Lung (tissue), 11 donors: ENCODE measurements at regions not wholly inside any gene's neighbourhood (a gene's known extent, or its start where the extent isn't known, plus 50 kb on each side); places are given as distances from the start of the nearest gene placed in this dataset.

Experiments
- ATAC-seq: fragments of 200-7000 bp; cut with Tn5 transposase; one replicate; pipeline ENCODE4 v1.9.1; 2020; ENCODE audit warnings: moderate number of reproducible peaks; ENCODE audit not compliant: insufficient read depth, low FRiP score
- DNase-seq, 3 donors: peaks; one replicate each; pipeline ENCODE4 v3.0.0-alpha.2; 2013 to 2017
- H3K27ac ChIP-seq, 2 donors: one replicate each; pipeline ENCODE4 v1.5.1; 2013; ENCODE audit warnings: mild to moderate bottlenecking in 2 of 2, moderate library complexity in 2 of 2, control low read depth in 1 of 2, inconsistent platforms in 1 of 2, low read depth in 1 of 2, low read length in 1 of 2
- H3K27me3 ChIP-seq, 3 donors: one replicate each; pipeline ENCODE4 v1.5.1; 2013; ENCODE audit warnings: low read length in 2 of 3; ENCODE audit not compliant: control insufficient read depth in 3 of 3, insufficient read depth in 3 of 3
- H3K36me3 ChIP-seq, 4 donors: one replicate each; pipeline ENCODE4 v1.5.1; 2013; ENCODE audit warnings: low read length in 4 of 4, mild to moderate bottlenecking in 1 of 4, moderate library complexity in 1 of 4; ENCODE audit not compliant: control insufficient read depth in 4 of 4, insufficient read depth in 4 of 4
- H3K4me1 ChIP-seq, 5 donors: one replicate each; pipeline ENCODE4 v1.5.1; 2013; ENCODE audit warnings: low read length in 5 of 5, mild to moderate bottlenecking in 2 of 5, moderate library complexity in 1 of 5; ENCODE audit not compliant: control insufficient read depth in 5 of 5, insufficient read depth in 5 of 5
- H3K4me3 ChIP-seq: one replicate; pipeline ENCODE4 v1.5.1; 2013; ENCODE audit warnings: mild to moderate bottlenecking, control low read depth, moderate library complexity
- H3K9ac ChIP-seq, 2 donors: one replicate each; pipeline ENCODE4 v1.5.1; 2013; ENCODE audit warnings: low read length in 2 of 2, control low read depth in 1 of 2; ENCODE audit not compliant: insufficient read depth in 1 of 2
- H3K9me3 ChIP-seq, 4 donors: one replicate each; pipeline ENCODE4 v1.5.1; 2013; ENCODE audit warnings: low read length in 3 of 4, mild to moderate bottlenecking in 1 of 4, moderate library complexity in 1 of 4; ENCODE audit not compliant: control insufficient read depth in 4 of 4, insufficient read depth in 3 of 4
- WGBS, 2 donors: extraction: QIAGEN DNeasy Blood & Tissue Kit; methylation state at CpG; one replicate each; pipeline ENCODE4 v1.1.7; 2013; 5-methylcytosine and 5-hydroxymethylcytosine counted together
- TF ChIP-seq, protein P1 (sequence below): IDR thresholded peaks from 2 replicates; pipeline ENCODE4 v1.5.1; 2012; ENCODE audit warnings: mild to moderate bottlenecking; ENCODE audit errors: control extremely low read depth, extremely low read depth
- donor health status: control.
- donor health status: control.
- donor health status: Bipolar disorder and iron deficiency.
- donor health status: healthy.
- donor health status: DM: yes; HTN: yes; CAD: no.

DNA sequence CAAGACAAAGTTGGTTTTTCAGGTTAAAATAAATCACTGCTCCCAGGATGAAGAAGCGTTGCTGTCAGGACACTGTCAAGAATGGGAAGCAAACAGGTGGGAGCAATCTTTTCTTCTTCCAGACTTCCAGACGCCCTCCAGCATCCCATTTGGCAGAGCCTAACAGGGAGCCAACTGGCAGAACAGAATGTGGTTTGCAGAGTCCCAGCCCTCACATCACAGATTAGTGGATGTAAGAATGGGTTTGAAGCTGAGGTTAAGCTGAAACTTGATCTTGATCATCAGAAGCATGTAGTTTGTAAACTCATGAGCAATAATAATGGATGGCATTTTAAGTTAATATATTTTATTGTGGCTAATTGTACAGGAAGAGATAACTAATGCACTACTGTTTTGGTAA is 636.4 kb downstream of the SLC6A15 start:
- TF ChIP-seq, protein P1, sequence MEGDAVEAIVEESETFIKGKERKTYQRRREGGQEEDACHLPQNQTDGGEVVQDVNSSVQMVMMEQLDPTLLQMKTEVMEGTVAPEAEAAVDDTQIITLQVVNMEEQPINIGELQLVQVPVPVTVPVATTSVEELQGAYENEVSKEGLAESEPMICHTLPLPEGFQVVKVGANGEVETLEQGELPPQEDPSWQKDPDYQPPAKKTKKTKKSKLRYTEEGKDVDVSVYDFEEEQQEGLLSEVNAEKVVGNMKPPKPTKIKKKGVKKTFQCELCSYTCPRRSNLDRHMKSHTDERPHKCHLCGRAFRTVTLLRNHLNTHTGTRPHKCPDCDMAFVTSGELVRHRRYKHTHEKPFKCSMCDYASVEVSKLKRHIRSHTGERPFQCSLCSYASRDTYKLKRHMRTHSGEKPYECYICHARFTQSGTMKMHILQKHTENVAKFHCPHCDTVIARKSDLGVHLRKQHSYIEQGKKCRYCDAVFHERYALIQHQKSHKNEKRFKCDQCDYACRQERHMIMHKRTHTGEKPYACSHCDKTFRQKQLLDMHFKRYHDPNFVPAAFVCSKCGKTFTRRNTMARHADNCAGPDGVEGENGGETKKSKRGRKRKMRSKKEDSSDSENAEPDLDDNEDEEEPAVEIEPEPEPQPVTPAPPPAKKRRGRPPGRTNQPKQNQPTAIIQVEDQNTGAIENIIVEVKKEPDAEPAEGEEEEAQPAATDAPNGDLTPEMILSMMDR = no peak
- no peaks in the 10 kb centered on the region for H3K36me3 ChIP-seq
- no peaks in the 10 kb centered on the region for H3K27me3 ChIP-seq
- H3K4me3 ChIP-seq = no peak overlapping the region
- no peak overlapping the region for H3K9ac ChIP-seq
- no peak overlapping the region for H3K27ac ChIP-seq
- H3K4me1 ChIP-seq = no peaks in the 10 kb centered on the region
- H3K9me3 ChIP-seq = peaks cover 0 to 7% (median 0%) of the 10 kb centered on the region in 4 donors
- WGBS, 2 donors = 47 to 52% methylated on average over 2 of the region's 2 CpGs
- ATAC-seq (no peak), DNase-seq (no peak)

DNA sequence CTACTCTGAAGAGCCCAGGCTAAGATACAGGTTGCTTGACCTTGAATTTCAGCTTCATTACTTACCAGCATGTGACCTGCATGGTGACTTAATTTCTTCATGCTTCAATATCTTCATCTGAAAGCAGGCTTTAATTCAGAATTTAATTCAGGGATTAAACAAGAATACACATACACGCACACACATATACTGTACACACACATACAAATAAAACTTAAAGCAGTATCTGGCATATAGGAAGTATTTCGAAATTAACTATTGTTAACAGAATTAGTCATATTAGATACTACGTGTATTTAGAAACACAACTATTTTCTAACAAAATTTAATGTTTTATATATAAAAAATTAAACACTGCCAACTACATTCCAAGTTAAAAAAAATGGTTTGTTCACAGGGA is 640.3 kb downstream of the SLC6A15 start:
- no peak for DNase-seq
- 85% methylated on average over 3 of the region's 3 CpGs for WGBS, 2 donors
- no peaks in the 10 kb centered on the region for H3K27me3 ChIP-seq
- no peak overlapping the region for H3K9ac ChIP-seq
- no peak overlapping the region for H3K27ac ChIP-seq
- no peaks in the 10 kb centered on the region for H3K36me3 ChIP-seq
- no peak for ATAC-seq
- TF ChIP-seq, protein P1 = no peak
- H3K4me3 ChIP-seq = no peak overlapping the region
- H3K4me1 ChIP-seq = no peaks in the 10 kb centered on the region
- no peaks in the 10 kb centered on the region for H3K9me3 ChIP-seq

DNA sequence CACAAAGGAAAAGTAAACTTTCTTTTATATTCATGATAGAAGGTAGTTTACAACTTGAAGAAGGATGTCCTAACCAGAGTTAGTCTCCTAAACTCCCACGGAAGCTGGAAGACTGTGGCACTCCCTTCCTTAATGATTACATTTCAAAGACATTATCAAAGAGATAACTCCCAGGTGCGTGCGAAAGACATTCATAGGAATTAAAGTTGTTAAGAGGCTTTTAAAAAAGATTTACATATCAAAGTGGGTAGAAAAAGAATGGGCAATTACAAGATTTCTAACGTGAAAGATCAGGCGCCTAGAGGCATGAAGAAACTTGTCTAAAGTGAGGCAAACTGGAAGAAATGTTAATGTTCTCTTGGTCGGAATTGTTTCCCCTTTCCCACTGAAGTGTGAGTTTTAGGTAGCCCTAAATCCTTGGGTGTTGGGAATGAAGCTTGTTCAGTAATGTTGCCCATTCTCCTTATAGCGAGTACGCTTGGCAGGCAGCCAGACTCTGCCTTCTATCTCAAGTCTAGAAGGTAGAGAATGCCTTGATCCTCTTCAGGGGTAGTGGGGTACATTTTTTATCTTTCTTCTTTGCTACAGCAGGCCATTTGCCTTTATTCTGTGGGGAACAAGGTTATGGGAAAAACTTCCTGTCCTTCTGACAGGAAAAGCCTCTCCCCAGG is 642.0 kb downstream of the SLC6A15 start:
- Histone ChIP-seq H3K9ac (no peak overlapping the region), H3K4me3 (no peak overlapping the region), H3K36me3 (no peaks in the 10 kb centered on the region), H3K4me1 (no peaks in the 10 kb centered on the region), H3K27ac (no peak overlapping the region), H3K27me3 (no peaks in the 10 kb centered on the region), H3K9me3 (no peaks in the 10 kb centered on the region)
- peak in 2 of 3 donors; percentile 6 to 23 for DNase-seq
- no peak for ATAC-seq
- WGBS, 2 donors = 42% methylated on average over 8 of the region's 8 CpGs
- TF ChIP-seq, protein P1 = no peak

DNA sequence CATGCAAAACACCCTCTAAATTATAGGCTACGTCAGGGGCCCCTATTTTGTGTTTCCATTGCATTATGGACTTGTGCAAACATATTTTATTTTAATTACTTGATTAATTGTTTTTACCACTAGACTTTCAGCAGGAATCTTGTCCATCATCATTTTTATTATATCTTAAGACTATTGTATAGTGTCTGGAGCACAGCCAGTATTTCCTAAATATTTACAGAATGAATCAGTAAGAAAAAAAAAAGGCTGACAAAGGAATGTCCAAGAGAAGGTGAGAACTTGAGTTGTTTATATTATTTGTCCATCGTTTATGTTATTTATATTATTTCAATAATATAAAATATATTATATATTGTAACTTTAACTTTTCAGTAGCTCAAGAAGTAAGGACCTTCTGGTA is 664.7 kb downstream of the SLC6A15 start:
- no peak for ATAC-seq

More for the DNA sequence above, 664.7 kb downstream of the SLC6A15 start:
- DNase-seq = no peak
- no peak overlapping the region for H3K9ac ChIP-seq
- no peaks in the 10 kb centered on the region for H3K9me3 ChIP-seq
- H3K27ac ChIP-seq = no peak overlapping the region
- H3K36me3 ChIP-seq = no peaks in the 10 kb centered on the region
- H3K4me1 ChIP-seq = no peaks in the 10 kb centered on the region
- H3K4me3 ChIP-seq = no peak overlapping the region
- no peaks in the 10 kb centered on the region for H3K27me3 ChIP-seq
- TF ChIP-seq, protein P1 = no peak
- WGBS, 2 donors = 46 to 65% methylated on average over 2 of the region's 2 CpGs
